ENCODE measurements at regions not wholly inside any gene's neighbourhood (a gene's known extent, or its start where the extent isn't known, plus 50 kb on each side); places are given as distances from the start of the nearest gene placed in this dataset.

DNA sequence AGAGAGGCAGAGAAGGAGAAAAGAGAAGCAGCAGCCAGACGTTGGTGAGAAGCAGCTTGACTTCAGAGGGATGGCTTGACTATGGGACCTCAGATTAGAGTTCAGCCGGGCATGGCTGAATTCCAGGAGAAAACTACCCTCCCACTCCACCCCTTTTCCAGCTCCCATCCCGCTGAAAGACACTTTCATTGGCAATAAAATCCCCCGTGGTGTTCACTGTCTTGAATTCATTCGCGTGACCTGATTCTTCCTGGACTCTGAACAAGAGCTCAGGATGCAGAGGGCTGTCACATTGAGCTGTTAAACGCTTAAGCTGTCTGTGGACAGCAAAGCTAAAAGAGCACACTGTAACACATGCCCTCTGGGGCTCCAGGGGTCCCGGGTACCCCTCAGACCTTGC lies 1575.3 kb upstream of the AGA start:
- no peaks in the 10 kb centered on the region for H3K9me3 ChIP-seq
- H3K4me3 ChIP-seq: no peak overlapping the region
- H3K27me3 ChIP-seq: no peaks in the 10 kb centered on the region
- H3K27ac ChIP-seq: no peak overlapping the region
- 92% methylated on average over 8 of the region's 8 CpGs for WGBS
- no peaks in the 10 kb centered on the region for H3K4me1 ChIP-seq
- TF ChIP-seq, protein P1, sequence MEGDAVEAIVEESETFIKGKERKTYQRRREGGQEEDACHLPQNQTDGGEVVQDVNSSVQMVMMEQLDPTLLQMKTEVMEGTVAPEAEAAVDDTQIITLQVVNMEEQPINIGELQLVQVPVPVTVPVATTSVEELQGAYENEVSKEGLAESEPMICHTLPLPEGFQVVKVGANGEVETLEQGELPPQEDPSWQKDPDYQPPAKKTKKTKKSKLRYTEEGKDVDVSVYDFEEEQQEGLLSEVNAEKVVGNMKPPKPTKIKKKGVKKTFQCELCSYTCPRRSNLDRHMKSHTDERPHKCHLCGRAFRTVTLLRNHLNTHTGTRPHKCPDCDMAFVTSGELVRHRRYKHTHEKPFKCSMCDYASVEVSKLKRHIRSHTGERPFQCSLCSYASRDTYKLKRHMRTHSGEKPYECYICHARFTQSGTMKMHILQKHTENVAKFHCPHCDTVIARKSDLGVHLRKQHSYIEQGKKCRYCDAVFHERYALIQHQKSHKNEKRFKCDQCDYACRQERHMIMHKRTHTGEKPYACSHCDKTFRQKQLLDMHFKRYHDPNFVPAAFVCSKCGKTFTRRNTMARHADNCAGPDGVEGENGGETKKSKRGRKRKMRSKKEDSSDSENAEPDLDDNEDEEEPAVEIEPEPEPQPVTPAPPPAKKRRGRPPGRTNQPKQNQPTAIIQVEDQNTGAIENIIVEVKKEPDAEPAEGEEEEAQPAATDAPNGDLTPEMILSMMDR (IDR thresholded peaks at IDR 0.05): no peak
- TF ChIP-seq EP300 (IDR thresholded peaks at IDR 0.05): no peak
- TF ChIP-seq POLR2A (IDR thresholded peaks at IDR 0.05): no peak
- no peak for TF ChIP-seq POLR2AphosphoS5 (IDR thresholded peaks at IDR 0.05)
- no peaks in the 10 kb centered on the region for H3K36me3 ChIP-seq
- no peak for DNase-seq (ENCODE audit: low spot score in 2 of 2)

DNA sequence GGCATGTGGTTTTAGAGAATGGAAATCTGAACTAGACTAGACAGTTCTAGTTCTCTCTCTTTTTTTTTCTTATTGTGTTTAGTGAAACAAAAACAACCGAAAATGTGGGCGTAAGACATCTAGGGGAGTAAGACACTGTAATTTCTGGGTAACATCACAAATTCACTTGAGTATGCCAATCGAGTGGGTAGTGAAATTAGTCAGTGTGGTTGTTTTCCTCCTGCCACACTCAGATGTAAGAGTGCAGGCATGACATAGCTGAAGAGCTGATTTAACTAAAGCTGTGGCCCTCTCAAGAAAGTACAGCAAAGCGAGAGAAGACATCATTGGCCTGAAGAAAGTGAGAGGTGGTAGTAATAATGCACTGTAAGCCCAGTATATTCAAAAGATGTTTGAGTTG lies 1585.3 kb upstream of the AGA start:
- no peaks in the 10 kb centered on the region for H3K4me1 ChIP-seq
- H3K27ac ChIP-seq: no peak overlapping the region
- no peaks in the 10 kb centered on the region for H3K36me3 ChIP-seq
- peaks cover 6% of the 10 kb centered on the region for H3K9me3 ChIP-seq
- 86% methylated on average over 4 of the region's 4 CpGs for WGBS
- no peak overlapping the region for H3K4me3 ChIP-seq
- TF ChIP-seq, protein P1 (IDR thresholded peaks at IDR 0.05): no peak
- TF ChIP-seq POLR2AphosphoS5 (IDR thresholded peaks at IDR 0.05) (no peak), POLR2A (IDR thresholded peaks at IDR 0.05) (no peak), EP300 (IDR thresholded peaks at IDR 0.05) (no peak)
- DNase-seq (ENCODE audit: low spot score in 2 of 2): no peak
- H3K27me3 ChIP-seq: no peaks in the 10 kb centered on the region

DNA sequence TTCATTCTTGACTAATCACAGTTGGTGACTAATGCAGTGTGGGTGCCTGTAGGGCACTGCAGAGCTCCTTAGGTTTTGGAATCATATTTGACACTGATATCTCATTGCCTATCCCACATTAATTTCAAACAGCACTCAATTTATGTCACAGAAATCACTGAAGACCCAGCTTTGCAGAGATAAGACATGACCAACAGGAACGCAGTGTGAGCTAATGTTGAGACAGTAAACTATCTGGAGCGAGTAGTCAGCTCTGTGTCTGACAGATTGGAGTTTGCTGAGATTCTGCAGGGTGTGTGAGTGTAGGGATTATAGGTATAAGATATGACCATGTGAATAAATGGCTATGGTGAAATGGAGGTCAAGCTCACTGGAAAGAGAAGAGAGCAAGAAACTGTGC lies 1586.1 kb upstream of the AGA start:
- no peak overlapping the region for H3K27ac ChIP-seq
- TF ChIP-seq POLR2A (IDR thresholded peaks at IDR 0.05) (no peak), POLR2AphosphoS5 (IDR thresholded peaks at IDR 0.05) (no peak), EP300 (IDR thresholded peaks at IDR 0.05) (no peak)
- TF ChIP-seq, protein P1 (IDR thresholded peaks at IDR 0.05): no peak

DNA sequence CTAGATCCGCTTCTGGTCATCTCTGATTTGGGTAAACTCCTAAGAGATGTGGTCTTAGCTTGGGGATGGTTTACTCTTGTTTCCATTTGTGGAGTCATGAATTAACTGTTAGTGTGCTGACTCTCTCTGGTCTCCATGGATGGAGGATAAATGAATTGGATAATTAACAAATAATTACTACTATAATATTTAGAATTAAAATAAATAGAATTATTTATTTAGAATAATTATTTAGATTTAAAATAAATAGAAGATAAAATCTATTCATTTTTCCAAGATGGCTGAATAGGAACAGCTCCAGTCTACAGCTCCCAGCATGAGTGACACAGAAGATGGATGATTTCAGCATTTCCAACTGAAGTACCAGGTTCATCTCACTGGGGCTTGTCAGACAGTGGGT lies 1587.4 kb upstream of the AGA start:
- Histone ChIP-seq H3K4me3 (no peak overlapping the region), H3K27ac (no peak overlapping the region), H3K4me1 (no peaks in the 10 kb centered on the region), H3K36me3 (no peaks in the 10 kb centered on the region), H3K27me3 (no peaks in the 10 kb centered on the region), H3K9me3 (peaks cover 6% of the 10 kb centered on the region)
- DNase-seq (ENCODE audit: low spot score in 2 of 2): no peak
- TF ChIP-seq, protein P1 (IDR thresholded peaks at IDR 0.05): no peak
- TF ChIP-seq POLR2A (IDR thresholded peaks at IDR 0.05) (no peak), POLR2AphosphoS5 (IDR thresholded peaks at IDR 0.05) (no peak), EP300 (IDR thresholded peaks at IDR 0.05) (no peak)
- WGBS: 53% methylated on average over 1 of the region's 1 CpG

More for the DNA sequence above, 1586.1 kb upstream of the AGA start:
- Histone ChIP-seq H3K4me1 (no peaks in the 10 kb centered on the region), H3K36me3 (no peaks in the 10 kb centered on the region), H3K4me3 (no peak overlapping the region), H3K9me3 (peaks cover 6% of the 10 kb centered on the region), H3K27me3 (no peaks in the 10 kb centered on the region)
- no peak for DNase-seq (ENCODE audit: low spot score in 2 of 2)
- 77% methylated on average over 2 of the region's 2 CpGs for WGBS

DNA sequence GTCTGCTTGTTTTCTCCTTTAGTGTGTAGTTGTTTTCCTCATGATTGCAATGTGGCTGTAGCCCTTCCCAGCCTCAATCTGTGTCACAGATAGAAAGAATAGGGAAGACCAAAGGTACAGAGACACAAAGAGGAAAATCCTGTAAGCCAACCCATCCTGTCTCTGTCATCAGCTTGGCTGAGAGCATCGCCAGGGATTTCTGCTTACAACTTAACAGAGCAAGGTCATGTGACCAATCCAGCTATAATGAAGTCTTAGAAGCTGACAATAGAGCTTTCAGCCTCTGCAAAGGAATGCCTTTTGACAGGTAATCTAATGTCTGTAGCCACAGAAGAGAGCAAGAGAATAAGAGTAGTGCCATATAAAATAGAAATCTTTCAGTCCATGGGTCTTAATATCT lies 1598.0 kb upstream of the AGA start:
- no peak for DNase-seq (ENCODE audit: low spot score in 2 of 2)
- H3K27ac ChIP-seq: no peak overlapping the region
- H3K36me3 ChIP-seq: no peaks in the 10 kb centered on the region
- H3K4me1 ChIP-seq: no peaks in the 10 kb centered on the region
- H3K4me3 ChIP-seq: no peak overlapping the region
- WGBS: 29% methylated on average over 1 of the region's 1 CpG
- TF ChIP-seq EP300 (IDR thresholded peaks at IDR 0.05) (no peak), POLR2AphosphoS5 (IDR thresholded peaks at IDR 0.05) (no peak), POLR2A (IDR thresholded peaks at IDR 0.05) (no peak)
- TF ChIP-seq, protein P1 (IDR thresholded peaks at IDR 0.05): no peak
- no peaks in the 10 kb centered on the region for H3K27me3 ChIP-seq
- no peaks in the 10 kb centered on the region for H3K9me3 ChIP-seq
